Cardiac fibroblast (primary cell): ENCODE measurements at regions not wholly inside any gene's neighbourhood (a gene's known extent, or its start where the extent isn't known, plus 50 kb on each side); places are given as distances from the start of the nearest gene placed in this dataset.
A peak's percentile ranks its signal among the peaks of the same experiment; 100 is the strongest.
"Not testable (repeated sequence)": the region's sequence is repeated elsewhere in the genome, so short reads cannot be mapped to it uniquely, and the experiment has no call there.

Source experiments
- DNase-seq, 2 donors: peaks; one replicate each; pipeline versions ENCODE4 v3.0.0 to v3.0.0-alpha.2; 2010; ENCODE audit warnings: low read depth in 2 of 2
- H3K4me3 ChIP-seq, 2 donors: replicated peaks in 1 of 2; 1 replicate in 1 of 2; 2 replicates in 1 of 2; pipeline ENCODE4 v1.5.1; 2011; ENCODE audit warnings: low read depth in 2 of 2, low read length in 2 of 2, mild to moderate bottlenecking in 2 of 2, moderate library complexity in 1 of 2

DNA sequence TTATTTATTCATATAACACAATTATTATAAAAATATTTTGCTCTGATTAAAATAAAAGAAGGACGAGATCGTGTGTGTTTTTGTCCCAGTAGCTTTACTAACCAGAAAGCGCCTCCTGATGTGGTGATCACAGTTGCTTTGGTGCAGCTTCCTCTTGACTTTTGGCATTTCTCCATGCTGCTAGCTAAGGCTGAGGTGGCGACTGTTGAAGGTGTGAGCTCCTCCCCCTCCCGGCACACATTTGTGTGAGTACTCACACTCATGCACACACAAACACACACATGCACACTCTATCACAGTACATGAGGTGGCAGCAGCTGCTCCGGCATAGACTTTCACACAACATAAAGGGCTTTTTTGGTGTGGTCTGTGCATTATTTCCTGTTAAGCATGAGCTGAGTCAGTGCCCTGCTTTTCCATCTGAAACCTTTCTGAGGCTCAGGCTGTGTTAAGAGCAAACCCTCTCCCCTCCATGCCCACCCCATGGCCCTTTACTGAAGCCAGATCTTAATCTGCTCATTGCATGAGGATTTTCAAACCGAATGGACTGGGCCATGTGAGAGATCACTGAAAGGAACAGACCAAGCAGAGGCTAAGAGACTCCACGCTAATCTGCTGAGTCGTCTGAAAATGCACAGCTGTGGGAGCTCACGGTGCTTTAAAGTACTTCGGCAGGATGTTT is 53.3 kb downstream of the FOXD4L1 start:
- peak in 1 of 2 donors; percentile 10 for DNase-seq
- H3K4me3 ChIP-seq = not testable (repeated sequence)

DNA sequence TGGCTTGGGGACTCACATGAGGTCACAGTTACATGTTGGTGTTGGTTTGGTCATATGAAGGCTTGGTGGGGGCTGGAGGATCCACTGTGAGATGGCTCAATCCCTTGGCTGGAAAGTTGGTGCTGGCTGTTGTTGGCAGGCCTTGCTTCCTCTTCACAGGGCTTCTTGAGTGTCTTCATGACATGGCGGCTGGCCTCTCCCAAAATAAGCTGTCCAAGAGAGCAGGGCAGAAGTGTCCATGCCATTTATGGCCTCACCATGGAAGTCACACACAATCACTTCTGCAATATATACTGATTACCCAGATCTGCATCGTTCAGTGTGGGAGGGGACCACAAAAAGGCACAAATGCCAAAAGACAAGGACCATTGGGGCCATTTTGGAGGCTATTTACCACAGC is 61.4 kb downstream of the FOXD4L1 start:
- not testable (repeated sequence) for DNase-seq, H3K4me3 ChIP-seq

DNA sequence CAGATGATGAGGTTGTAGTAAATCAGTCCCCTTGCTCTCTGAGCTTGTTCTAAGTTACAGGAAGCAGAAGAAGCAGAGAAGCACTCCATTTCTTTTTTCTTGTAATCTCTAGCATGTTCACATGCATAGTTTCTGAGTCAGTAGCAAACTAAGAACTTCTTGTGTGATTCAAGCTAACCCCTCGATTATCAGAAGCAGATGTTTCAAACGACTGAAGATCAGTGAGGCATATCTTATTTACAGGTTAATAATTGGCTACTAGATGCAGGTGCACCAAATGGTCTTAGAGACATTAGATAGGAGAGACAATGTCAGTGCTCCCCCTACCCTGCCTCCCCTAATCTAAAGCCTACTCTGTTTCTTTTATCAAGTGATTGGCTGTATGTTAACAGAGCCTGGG is 64.2 kb downstream of the FOXD4L1 start:
- DNase-seq, H3K4me3 ChIP-seq: not testable (repeated sequence)

DNA sequence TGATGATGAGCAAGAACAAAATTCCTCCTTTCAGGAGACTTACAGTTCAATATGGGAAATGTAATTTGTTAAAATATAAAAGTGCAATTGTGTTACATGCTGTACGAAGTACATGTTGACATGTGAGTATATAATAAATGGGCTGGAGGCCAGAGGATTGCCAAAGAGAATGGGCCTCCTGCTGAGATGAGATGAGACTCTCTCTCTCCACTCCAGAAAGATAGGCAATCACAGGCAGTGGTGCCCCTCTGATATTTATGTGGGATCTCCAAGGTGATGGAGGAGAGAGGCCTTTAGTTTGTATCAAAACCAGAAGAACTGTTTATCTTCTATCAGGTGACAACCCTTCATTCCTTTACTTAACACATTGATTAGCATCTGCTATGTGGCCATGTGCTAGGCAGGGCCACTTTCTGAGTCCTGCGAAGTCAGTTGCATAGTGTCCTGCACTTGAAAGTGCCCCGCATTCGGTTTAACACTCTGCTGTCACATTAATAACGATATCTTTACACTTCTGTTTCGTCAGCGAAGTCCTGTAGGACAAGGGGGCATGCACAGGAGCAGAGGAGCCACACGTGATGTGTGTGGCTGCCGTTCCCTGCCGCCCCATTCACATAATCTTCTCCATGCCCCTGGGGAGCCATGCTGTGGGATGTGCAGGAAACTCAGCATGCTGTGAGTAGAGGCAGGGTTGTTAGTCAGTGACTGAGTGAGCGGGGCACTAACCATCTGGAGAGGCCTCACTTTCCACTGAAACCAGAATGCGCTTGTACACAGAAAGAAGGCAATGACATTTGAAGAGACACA is 60.2 kb upstream of the RABL2A start:
- DNase-seq, H3K4me3 ChIP-seq: not testable (repeated sequence)

DNA sequence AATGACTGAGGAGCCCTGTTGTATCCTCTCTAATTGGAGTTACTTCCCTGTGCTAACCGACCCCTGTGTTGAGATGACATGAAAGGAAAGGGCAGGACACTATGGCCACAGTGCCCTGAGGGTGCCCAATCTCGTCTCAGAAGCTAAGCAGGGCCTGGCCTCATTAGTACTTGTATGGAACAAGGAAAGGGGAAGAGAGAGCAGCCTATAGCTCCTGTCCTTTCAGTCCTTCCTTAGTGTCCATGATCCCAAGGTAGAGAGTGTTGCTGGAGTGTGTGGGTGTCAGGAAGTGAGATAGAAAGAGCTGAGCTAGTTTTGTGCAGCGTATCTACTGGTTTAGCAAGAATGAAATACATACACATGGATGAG is 59.6 kb upstream of the RABL2A start:
- not testable (repeated sequence) for DNase-seq, H3K4me3 ChIP-seq

DNA sequence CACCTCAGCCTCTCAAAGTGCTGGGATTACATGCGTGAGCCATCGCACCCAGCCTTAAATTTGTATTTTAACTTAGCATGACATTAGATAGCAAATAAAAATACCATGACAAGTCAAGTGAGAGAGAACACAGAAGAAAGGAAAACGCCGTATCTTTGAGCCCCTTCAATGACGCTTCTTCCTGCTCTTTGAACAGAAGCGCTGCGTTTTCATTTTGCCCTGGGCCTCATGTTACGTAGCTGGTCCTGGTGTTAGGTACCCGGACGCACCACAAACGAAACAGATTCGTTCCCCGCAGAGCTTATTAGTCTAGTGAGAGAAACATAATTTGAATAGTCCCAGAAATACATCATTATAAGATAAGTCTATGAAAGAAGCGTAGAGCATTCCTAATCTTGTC is 58.8 kb upstream of the RABL2A start:
- not testable (repeated sequence) for DNase-seq, H3K4me3 ChIP-seq

DNA sequence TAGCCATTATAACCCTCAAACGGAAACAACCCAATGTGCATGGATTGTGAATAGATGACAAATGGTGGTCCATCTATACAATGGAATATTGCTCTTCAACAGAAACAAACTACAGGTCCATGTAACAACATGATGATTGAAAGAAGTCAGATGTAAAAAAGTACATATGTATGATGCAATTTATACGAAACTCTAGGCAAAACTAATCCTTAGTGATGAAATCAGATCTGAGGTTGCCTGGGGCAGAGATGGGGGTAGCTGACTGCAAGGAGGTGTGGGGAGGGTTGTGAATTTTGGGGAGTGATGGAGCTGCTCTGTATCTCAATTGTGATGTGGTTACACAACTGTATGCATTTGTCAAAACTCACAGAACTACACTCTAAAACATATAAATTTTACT is 57.0 kb upstream of the RABL2A start:
- H3K4me3 ChIP-seq, DNase-seq: not testable (repeated sequence)

DNA sequence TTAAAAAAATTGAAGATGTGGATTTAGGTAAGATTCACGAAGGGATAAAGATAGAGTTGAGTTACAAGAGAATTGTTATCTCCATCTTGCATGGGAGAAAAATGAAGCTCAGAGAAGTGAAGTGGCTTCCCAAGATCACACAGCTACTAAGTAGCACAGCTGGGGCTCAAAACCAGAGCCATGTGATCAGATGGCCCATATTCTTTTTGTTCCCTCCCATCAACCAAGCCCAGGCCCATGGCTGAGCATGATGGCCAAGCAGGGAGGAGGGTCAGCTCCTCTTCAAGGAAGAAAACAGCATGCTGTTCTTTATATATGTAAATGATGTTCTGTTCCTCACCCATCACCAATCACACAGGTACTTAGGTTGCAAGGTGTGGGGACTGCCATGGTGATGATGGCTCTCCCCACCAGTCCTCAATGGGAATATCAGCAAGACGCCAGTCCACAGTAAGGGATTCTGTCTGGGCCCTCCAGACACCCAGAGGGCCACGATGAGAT is 56.5 kb upstream of the RABL2A start:
- DNase-seq, H3K4me3 ChIP-seq: not testable (repeated sequence)

DNA sequence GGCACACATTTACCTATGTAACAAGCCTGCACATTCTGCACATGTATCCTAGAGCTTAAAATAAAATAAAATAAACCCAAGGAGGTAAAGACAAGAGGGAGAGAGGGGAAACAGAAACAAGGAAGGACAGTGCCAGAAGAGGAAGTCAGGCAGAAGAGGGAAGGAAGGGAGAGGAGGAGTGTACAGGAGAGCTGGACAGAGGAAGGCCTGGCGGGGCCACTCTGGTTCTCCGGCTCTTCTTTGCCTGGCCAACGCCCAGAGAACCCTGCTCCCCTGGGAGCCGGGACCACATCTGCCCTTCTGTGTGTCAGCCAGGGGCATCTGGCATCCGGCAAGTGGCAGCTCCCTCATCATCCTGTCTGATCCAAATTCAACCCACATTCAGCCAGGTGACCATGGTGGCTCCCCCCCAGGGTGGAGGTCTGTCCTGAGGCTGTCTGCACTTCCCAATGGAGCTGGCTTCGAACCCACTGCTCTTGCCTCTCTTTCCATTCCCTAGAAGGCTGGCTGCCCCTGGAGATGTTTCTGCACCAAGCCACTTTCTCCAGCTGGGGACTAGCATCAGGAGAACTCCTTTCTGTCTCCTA is 55.5 kb upstream of the RABL2A start:
- DNase-seq = not testable (repeated sequence)

DNA sequence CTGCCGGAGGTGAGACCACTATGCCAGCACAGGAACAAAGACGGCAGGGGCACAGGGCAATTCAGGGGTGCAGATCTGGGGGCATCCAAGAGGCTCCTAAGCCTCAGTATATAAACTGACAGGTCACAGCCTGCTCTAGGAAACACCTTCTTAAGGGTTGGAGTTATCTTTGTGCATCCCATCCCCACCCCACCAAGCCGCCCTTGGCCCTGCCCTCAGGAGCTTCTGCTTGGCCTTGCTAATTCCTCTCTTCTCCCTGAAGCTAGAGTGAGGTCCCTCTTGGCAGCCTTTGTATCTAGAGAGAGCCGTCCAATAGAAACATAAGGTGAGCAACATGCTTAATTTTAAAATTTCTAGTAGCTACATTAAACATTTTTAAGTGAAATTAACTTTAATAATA is 51.3 kb upstream of the RABL2A start:
- DNase-seq, H3K4me3 ChIP-seq: not testable (repeated sequence)

More for the DNA sequence above, 55.5 kb upstream of the RABL2A start:
- not testable (repeated sequence) for H3K4me3 ChIP-seq

DNA sequence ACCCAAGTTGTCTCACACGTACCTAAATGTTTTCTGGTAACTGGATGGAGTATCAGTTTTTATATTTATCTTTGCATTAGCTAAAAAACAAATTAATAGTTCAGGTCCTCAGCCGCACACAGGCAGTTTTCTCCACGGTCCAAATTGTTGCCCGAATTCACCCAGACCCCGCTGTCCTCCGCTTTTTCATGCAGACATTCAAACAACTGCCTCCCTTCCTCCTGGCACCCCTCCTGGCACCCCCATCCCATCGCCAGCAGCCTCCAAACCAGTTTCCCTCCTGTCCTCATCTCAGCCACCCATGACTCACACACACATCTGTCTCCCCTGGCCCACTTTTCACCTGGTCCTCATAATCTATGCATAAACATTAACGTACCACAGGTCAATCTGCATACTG is 50.7 kb upstream of the RABL2A start:
- DNase-seq, H3K4me3 ChIP-seq: not testable (repeated sequence)
